Stomach (tissue), 4 donors: ENCODE measurements at regions not wholly inside any gene's neighbourhood (a gene's known extent, or its start where the extent isn't known, plus 50 kb on each side); places are given as distances from the start of the nearest gene placed in this dataset.

Experiments used
- CTCF ChIP-seq, 7 experiments: fragments of 450-650 bp in 4 of 7; fragments of 200-600 bp in 3 of 7; sonication (generic) in 3 of 7; IDR thresholded peaks; one replicate each; pipeline ENCODE4 v1.5.1; 2016 to 2019; ENCODE audit warnings: antibody characterized with exemption in 7 of 7, control low read depth in 2 of 7, mild to moderate bottlenecking in 1 of 7
- EP300 ChIP-seq: sonication (generic); formaldehyde crosslinking; IDR thresholded peaks from one replicate; pipeline ENCODE4 v1.6.1; 2017; ENCODE audit warnings: antibody characterized with exemption
- POLR2A ChIP-seq, 4 donors: fragments of 450-650 bp; IDR thresholded peaks; one replicate each; pipeline ENCODE4 v1.6.1; 2016; ENCODE audit warnings: antibody characterized with exemption in 4 of 4, control low read depth in 2 of 4, mild to moderate bottlenecking in 1 of 4, moderate library complexity in 1 of 4

GRCh38 chr12:45549337-45549902 is 180.1 kb upstream of the ARID2 start:
- TF ChIP-seq CTCF (IDR thresholded peaks at IDR 0.05) (no peak), POLR2A (IDR thresholded peaks at IDR 0.05) (no peak), EP300 (no peak)
